ENCODE measurements at regions not wholly inside any gene's neighbourhood (a gene's known extent, or its start where the extent isn't known, plus 50 kb on each side); places are given as distances from the start of the nearest gene placed in this dataset.

DNA sequence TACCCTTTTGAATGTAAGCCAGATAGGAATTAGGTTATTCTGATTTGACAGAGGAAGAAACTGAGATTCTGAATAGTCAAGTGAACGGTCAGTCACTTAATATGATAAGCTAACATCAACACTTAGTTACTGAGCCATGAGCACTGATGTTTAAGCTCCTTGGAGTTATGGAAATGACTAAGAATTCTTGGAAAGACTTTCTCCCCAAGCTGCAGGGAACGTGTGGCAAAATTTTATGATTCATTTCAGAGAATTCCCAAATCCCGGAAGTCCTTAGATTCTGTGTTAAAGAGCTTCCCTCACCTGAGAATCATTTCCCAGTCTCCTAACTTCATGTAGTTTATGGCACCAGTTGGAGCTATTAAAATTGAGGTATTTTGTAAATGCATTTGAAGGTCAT lies 330.9 kb downstream of the XPNPEP1 start:
- TF ChIP-seq POLR2A (IDR thresholded peaks at IDR 0.05; ENCODE audit: low read depth, low read length): no peak
- no peak for TF ChIP-seq TAF1 (IDR thresholded peaks at IDR 0.05; ENCODE audit: low read depth, low read length)
- no peak for TF ChIP-seq SPI1 (IDR thresholded peaks at IDR 0.05; ENCODE audit: low read depth, low read length)
- no peak for TF ChIP-seq POLR2AphosphoS5 (IDR thresholded peaks at IDR 0.05; ENCODE audit: low read depth, low read length)
- TF ChIP-seq POU2F2 (IDR thresholded peaks at IDR 0.05; ENCODE audit: low read depth, low read length): no peak
- TF ChIP-seq PAX5 (IDR thresholded peaks at IDR 0.05; ENCODE audit: insufficient read depth, low read length, severe bottlenecking): no peak
